HepG2 (cell line): ENCODE measurements at regions not wholly inside any gene's neighbourhood (a gene's known extent, or its start where the extent isn't known, plus 50 kb on each side); places are given as distances from the start of the nearest gene placed in this dataset.

Experiments
- ATAC-seq: fragments of 200-7000 bp; cut with Tn5 transposase; 3 replicates; pipeline ENCODE4 v1.9.1; 2020; ENCODE audit warnings: mild to moderate bottlenecking, moderate library complexity
- BruUV-seq: library from RNA; stranded (reverse); fragments of 400-500 nt; replicated peaks from 2 replicates; lab custom pipeline; 2021; lab: Mats Ljungman, UMichigan
- CTCF ChIA-PET: fragments of 300-600 bp; formaldehyde crosslinking; extraction: SDS; loops from one replicate; lab custom pipeline; 2021; ENCODE audit warnings: low total read pairs, inconsistent platforms, low intra/inter-chr PET ratio; lab: Yijun Ruan, JAX
- POLR2A ChIA-PET: fragments of 350-600 bp; sonication (Branson Sonifier 250); formaldehyde crosslinking; loops from one replicate; lab custom pipeline; 2020; ENCODE audit warnings: antibody characterized with exemption, inconsistent platforms; lab: Yijun Ruan, JAX
- DNase-seq: peaks from one replicate; pipeline ENCODE4 v3.0.0-alpha.2; 2015; ENCODE audit warnings: low spot score
- FAIRE-seq: peaks from 3 replicates; lab custom pipeline; 2011; peaks lifted over from hg19 to GRCh38; lab: Jason Lieb, UNC
- H2AFZ ChIP-seq: one replicate; pipeline ENCODE4 v1.6.1; 2011; ENCODE audit warnings: low read length, inconsistent platforms
- H3K27ac ChIP-seq: fragments of 300-600 bp; 3 replicates; pipeline ENCODE4 v1.8.0; 2011; ENCODE audit warnings: mixed run types, mild to moderate bottlenecking, mixed read lengths, low read length, inconsistent platforms; ENCODE audit not compliant: insufficient read depth; ENCODE audit errors: extremely low read length
- H3K27me3 ChIP-seq, 2 experiments: fragments of 200-600 bp in 1 of 2; 2 replicates in 1 of 2; 3 replicates in 1 of 2; pipeline versions ENCODE4 v1.6.0 to v1.8.0; 2011; ENCODE audit warnings: low read length in 2 of 2, mild to moderate bottlenecking in 2 of 2, moderate library complexity in 2 of 2, inconsistent platforms in 1 of 2; ENCODE audit not compliant: insufficient read depth in 2 of 2, control insufficient read depth in 1 of 2
- H3K36me3 ChIP-seq, 2 experiments: fragments of 200-600 bp in 1 of 2; replicated peaks in 1 of 2; 2 replicates in 1 of 2; 3 replicates in 1 of 2; pipeline versions ENCODE4 v1.5.1 to v1.8.0; 2011; ENCODE audit warnings: low read length in 2 of 2, inconsistent platforms in 1 of 2; ENCODE audit not compliant: insufficient read depth in 2 of 2, control insufficient read depth in 1 of 2
- H3K4me1 ChIP-seq: 2 replicates; pipeline ENCODE4 v1.5.1; 2012; ENCODE audit warnings: low read length, inconsistent platforms; ENCODE audit not compliant: insufficient read depth
- H3K4me2 ChIP-seq: 2 replicates; pipeline ENCODE4 v1.6.0; 2011; ENCODE audit warnings: low read depth, low read length, inconsistent platforms
- H3K4me3 ChIP-seq, 3 experiments: fragments of 200-600 bp in 1 of 3; sonication (generic), shearing (Covaris generic) in 1 of 3; replicated peaks in 1 of 3; 2 replicates each; pipeline ENCODE4 v1.5.1; 2011 to 2016; ENCODE audit warnings: low read length in 3 of 3, inconsistent platforms in 2 of 3, low read depth in 2 of 3, mild to moderate bottlenecking in 2 of 3, control low read depth in 1 of 3, mixed read lengths in 1 of 3; ENCODE audit not compliant: insufficient read depth in 1 of 3
- H3K79me2 ChIP-seq: one replicate; pipeline ENCODE4 v1.6.1; 2011; ENCODE audit warnings: low read length, inconsistent platforms; ENCODE audit not compliant: insufficient read depth
- H3K9ac ChIP-seq: 2 replicates; pipeline ENCODE4 v1.6.0; 2011; ENCODE audit warnings: mild to moderate bottlenecking, low read depth, low read length, inconsistent platforms; ENCODE audit not compliant: insufficient read depth
- H3K9me3 ChIP-seq: 2 replicates; pipeline ENCODE4 v1.5.1; 2012; ENCODE audit warnings: mild to moderate bottlenecking, low read length
- H4K20me1 ChIP-seq: 2 replicates; pipeline ENCODE4 v1.6.0; 2011; ENCODE audit warnings: inconsistent platforms, mild to moderate bottlenecking, low read length, moderate library complexity; ENCODE audit not compliant: insufficient read depth
- EED ChIP-seq: sonication (generic); formaldehyde crosslinking; IDR thresholded peaks from 2 replicates; pipeline ENCODE4 v1.5.0; 2020; ENCODE audit warnings: mild to moderate bottlenecking, missing genetic modification reagents
- ETV6 ChIP-seq: sonication (generic); formaldehyde crosslinking; conservative IDR thresholded peaks from 2 replicates; pipeline ENCODE4 v1.4.0; 2020; ENCODE audit warnings: missing genetic modification reagents
- MIER2 ChIP-seq: IDR thresholded peaks from 2 replicates; pipeline ENCODE4 v1.6.1; 2016; ENCODE audit warnings: missing biosample characterization, missing genetic modification reagents
- PAF1 ChIP-seq: IDR thresholded peaks from 2 replicates; pipeline ENCODE4 v1.6.1; 2016; ENCODE audit warnings: missing genetic modification reagents, missing compliant biosample characterization
- ZMYM4 ChIP-seq: sonication (generic); formaldehyde crosslinking; IDR thresholded peaks from 2 replicates; pipeline ENCODE4 v1.8.1; 2023; ENCODE audit warnings: mild to moderate bottlenecking, missing genetic modification reagents
- WGBS: methylation state at CpG from one replicate; pipeline ENCODE4 v1.1.6; 2017; ENCODE audit warnings: low lambda C conversion rate; 5-methylcytosine and 5-hydroxymethylcytosine counted together
- in situ Hi-C: cut with HindIII; loops from 2 replicates; pipeline ENCODE4 v1.10.0; 2017; ENCODE audit warnings: low pct_unique_long_range_greater_than_20kb; ENCODE audit not compliant: extremely low pct_ligation_motif_present
- intact Hi-C: fragments of 100-400 bp; cut with micrococcal nuclease; formaldehyde crosslinking; loops from one replicate; pipeline ENCODE4 v1.10.0; 2022; ENCODE audit not compliant: unreplicated experiment
- TF ChIP-seq, protein P1 (sequence below): sonication (generic); formaldehyde crosslinking; IDR thresholded peaks from 2 replicates; pipeline ENCODE4 v1.4.0; 2020; ENCODE audit warnings: missing genetic modification reagents
- TF ChIP-seq, protein P2 (sequence below): sonication (generic); formaldehyde crosslinking; IDR thresholded peaks from one replicate; pipeline ENCODE4 v1.5.1; 2020; ENCODE audit warnings: mild to moderate bottlenecking, missing genetic modification reagents; ENCODE audit errors: not compliant biosample characterization
- TF ChIP-seq, protein P3 (sequence below): sonication (generic); formaldehyde crosslinking; IDR thresholded peaks from 2 replicates; pipeline ENCODE4 v1.4.0; 2020; ENCODE audit warnings: low read depth, mild to moderate bottlenecking, missing genetic modification reagents
- TF ChIP-seq, protein P4 (sequence below): sonication (generic); formaldehyde crosslinking; IDR thresholded peaks from 2 replicates; pipeline ENCODE4 v1.4.0; 2020; ENCODE audit warnings: missing genetic modification reagents

DNA sequence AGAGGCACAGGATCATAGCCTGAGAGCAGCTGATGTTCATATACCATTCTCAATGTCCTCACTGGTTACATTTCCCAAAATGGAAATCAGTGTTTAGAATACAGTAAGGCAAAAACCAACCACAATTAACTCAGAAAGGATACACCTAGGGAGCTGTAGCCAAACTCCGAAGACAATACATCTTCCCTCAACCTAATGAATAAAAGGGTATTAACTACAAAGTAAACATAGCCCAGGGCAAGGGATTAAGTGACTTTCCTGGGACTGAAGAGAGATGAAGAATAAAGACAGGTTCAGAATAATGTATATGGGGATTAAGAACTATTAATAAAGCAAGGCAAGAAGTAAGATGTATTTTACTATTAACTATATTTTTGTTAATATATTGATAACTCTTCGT is 79.5 kb downstream of the RPS29 start:
- Histone ChIP-seq H3K27ac (no peak overlapping the region), H3K4me2 (no peak overlapping the region), H3K9ac (no peak overlapping the region), H3K4me1 (no peaks in the 10 kb centered on the region), H2AFZ (no peak overlapping the region), H3K9me3 (no peaks in the 10 kb centered on the region), H4K20me1 (no peaks in the 10 kb centered on the region), H3K79me2 (no peaks in the 10 kb centered on the region), H3K4me3 (no peak overlapping the region), H3K27me3 (peaks cover 0 to under 1% of the 10 kb centered on the region in 2 experiments; a peak in 1 of 5 replicates), H3K36me3 (no peaks in the 10 kb centered on the region)
- POLR2A ChIA-PET, result no interaction called here
- BruUV-seq, result no TSS peak
- TF ChIP-seq EED (CRISPR knock-in tag) (no peak), ETV6 (CRISPR knock-in tag) (no peak), MIER2 (no peak), ZMYM4 (no peak), PAF1 (CRISPR knock-in tag) (no peak)
- TF ChIP-seq, protein P1, sequence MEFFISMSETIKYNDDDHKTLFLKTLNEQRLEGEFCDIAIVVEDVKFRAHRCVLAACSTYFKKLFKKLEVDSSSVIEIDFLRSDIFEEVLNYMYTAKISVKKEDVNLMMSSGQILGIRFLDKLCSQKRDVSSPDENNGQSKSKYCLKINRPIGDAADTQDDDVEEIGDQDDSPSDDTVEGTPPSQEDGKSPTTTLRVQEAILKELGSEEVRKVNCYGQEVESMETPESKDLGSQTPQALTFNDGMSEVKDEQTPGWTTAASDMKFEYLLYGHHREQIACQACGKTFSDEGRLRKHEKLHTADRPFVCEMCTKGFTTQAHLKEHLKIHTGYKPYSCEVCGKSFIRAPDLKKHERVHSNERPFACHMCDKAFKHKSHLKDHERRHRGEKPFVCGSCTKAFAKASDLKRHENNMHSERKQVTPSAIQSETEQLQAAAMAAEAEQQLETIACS, result no peak
- TF ChIP-seq, protein P2, sequence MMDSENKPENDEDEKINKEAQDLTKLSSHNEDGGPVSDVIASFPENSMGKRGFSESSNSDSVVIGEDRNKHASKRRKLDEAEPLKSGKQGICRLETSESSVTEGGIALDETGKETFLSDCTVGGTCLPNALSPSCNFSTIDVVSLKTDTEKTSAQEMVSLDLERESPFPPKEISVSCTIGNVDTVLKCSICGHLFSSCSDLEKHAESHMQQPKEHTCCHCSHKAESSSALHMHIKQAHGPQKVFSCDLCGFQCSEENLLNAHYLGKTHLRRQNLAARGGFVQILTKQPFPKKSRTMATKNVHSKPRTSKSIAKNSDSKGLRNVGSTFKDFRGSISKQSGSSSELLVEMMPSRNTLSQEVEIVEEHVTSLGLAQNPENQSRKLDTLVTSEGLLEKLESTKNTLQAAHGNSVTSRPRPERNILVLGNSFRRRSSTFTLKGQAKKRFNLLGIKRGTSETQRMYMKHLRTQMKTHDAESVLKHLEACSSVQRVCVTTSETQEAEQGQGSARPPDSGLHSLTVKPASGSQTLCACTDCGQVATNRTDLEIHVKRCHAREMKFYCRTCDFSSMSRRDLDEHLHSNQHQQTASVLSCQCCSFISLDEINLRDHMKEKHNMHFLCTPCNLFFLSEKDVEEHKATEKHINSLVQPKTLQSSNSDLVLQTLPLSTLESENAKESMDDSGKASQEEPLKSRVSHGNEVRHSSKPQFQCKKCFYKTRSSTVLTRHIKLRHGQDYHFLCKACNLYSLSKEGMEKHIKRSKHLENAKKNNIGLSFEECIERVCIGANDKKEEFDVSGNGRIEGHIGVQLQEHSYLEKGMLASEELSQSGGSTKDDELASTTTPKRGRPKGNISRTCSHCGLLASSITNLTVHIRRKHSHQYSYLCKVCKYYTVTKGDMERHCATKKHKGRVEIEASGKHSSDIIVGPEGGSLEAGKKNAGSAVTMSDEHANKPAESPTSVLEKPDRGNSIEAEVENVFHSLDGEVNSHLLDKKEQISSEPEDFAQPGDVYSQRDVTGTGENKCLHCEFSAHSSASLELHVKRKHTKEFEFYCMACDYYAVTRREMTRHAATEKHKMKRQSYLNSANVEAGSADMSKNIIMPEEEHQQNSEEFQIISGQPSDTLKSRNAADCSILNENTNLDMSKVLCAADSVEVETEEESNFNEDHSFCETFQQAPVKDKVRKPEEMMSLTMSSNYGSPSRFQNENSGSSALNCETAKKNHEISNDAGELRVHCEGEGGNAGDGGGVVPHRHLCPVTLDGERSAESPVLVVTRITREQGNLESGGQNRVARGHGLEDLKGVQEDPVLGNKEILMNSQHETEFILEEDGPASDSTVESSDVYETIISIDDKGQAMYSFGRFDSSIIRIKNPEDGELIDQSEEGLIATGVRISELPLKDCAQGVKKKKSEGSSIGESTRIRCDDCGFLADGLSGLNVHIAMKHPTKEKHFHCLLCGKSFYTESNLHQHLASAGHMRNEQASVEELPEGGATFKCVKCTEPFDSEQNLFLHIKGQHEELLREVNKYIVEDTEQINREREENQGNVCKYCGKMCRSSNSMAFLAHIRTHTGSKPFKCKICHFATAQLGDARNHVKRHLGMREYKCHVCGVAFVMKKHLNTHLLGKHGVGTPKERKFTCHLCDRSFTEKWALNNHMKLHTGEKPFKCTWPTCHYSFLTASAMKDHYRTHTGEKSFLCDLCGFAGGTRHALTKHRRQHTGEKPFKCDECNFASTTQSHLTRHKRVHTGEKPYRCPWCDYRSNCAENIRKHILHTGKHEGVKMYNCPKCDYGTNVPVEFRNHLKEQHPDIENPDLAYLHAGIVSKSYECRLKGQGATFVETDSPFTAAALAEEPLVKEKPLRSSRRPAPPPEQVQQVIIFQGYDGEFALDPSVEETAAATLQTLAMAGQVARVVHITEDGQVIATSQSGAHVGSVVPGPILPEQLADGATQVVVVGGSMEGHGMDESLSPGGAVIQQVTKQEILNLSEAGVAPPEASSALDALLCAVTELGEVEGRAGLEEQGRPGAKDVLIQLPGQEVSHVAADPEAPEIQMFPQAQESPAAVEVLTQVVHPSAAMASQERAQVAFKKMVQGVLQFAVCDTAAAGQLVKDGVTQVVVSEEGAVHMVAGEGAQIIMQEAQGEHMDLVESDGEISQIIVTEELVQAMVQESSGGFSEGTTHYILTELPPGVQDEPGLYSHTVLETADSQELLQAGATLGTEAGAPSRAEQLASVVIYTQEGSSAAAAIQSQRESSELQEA, result no peak
- TF ChIP-seq, protein P3, sequence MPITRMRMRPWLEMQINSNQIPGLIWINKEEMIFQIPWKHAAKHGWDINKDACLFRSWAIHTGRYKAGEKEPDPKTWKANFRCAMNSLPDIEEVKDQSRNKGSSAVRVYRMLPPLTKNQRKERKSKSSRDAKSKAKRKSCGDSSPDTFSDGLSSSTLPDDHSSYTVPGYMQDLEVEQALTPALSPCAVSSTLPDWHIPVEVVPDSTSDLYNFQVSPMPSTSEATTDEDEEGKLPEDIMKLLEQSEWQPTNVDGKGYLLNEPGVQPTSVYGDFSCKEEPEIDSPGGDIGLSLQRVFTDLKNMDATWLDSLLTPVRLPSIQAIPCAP, result no peak
- TF ChIP-seq, protein P4, sequence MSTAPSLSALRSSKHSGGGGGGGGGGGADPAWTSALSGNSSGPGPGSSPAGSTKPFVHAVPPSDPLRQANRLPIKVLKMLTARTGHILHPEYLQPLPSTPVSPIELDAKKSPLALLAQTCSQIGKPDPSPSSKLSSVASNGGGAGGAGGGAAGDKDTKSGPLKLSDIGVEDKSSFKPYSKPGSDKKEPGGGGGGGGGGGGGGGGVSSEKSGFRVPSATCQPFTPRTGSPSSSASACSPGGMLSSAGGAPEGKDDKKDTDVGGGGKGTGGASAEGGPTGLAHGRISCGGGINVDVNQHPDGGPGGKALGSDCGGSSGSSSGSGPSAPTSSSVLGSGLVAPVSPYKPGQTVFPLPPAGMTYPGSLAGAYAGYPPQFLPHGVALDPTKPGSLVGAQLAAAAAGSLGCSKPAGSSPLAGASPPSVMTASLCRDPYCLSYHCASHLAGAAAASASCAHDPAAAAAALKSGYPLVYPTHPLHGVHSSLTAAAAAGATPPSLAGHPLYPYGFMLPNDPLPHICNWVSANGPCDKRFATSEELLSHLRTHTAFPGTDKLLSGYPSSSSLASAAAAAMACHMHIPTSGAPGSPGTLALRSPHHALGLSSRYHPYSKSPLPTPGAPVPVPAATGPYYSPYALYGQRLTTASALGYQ (CRISPR knock-in tag), result no peak
- intact Hi-C loops (no loop called here), in situ Hi-C loops (no loop called here)
- DNase-seq (no peak), FAIRE-seq (no peak), ATAC-seq (no peak)
- CTCF ChIA-PET, result no interaction called here
- WGBS, result 15% methylated on average over 2 of the region's 2 CpGs
